Tibial nerve (tissue), 4 donors: ENCODE measurements at regions not wholly inside any gene's neighbourhood (a gene's known extent, or its start where the extent isn't known, plus 50 kb on each side); places are given as distances from the start of the nearest gene placed in this dataset.

Source experiments
- EP300 ChIP-seq, 2 donors: sonication (generic); formaldehyde crosslinking; IDR thresholded peaks; one replicate each; pipeline ENCODE4 v1.6.1; 2017; ENCODE audit warnings: antibody characterized with exemption in 2 of 2, mild to moderate bottlenecking in 1 of 2
- TF ChIP-seq, protein P1 (sequence below), 5 experiments: fragments of 200-600 bp in 3 of 5; fragments of 450-650 bp in 2 of 5; sonication (generic) in 3 of 5; IDR thresholded peaks; one replicate each; pipeline ENCODE4 v1.5.1; 2016 to 2019; ENCODE audit warnings: antibody characterized with exemption in 5 of 5, mild to moderate bottlenecking in 3 of 5, moderate library complexity in 2 of 5

DNA sequence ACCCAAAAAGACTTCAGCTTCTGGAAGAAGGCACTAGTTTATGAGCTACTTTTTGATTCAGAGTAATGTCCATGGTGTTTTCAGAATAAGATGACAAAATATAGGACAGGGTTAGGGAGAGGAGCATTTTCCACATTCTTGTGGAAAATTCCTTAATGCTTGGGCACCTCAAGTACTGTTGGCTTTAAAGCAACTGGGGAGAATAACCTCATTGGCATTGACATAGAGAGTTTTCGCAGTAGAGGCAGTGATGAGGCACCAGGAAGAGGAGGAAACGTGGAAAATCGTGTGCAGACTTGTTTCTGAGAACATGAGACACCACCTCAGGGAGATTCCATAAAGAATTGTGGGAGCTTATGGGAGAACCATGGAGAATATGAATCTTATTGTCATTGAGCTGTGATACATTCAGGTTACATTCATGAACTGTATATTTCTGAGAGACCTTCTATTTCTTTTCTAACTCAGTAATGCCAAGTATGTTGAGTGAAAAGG, 929.0 kb upstream of the NRXN1 start:
- TF ChIP-seq, protein P1, sequence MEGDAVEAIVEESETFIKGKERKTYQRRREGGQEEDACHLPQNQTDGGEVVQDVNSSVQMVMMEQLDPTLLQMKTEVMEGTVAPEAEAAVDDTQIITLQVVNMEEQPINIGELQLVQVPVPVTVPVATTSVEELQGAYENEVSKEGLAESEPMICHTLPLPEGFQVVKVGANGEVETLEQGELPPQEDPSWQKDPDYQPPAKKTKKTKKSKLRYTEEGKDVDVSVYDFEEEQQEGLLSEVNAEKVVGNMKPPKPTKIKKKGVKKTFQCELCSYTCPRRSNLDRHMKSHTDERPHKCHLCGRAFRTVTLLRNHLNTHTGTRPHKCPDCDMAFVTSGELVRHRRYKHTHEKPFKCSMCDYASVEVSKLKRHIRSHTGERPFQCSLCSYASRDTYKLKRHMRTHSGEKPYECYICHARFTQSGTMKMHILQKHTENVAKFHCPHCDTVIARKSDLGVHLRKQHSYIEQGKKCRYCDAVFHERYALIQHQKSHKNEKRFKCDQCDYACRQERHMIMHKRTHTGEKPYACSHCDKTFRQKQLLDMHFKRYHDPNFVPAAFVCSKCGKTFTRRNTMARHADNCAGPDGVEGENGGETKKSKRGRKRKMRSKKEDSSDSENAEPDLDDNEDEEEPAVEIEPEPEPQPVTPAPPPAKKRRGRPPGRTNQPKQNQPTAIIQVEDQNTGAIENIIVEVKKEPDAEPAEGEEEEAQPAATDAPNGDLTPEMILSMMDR (IDR thresholded peaks at IDR 0.05) = no peak
- no peak for TF ChIP-seq EP300 (IDR thresholded peaks at IDR 0.05)
